ENCODE measurements at regions not wholly inside any gene's neighbourhood (a gene's known extent, or its start where the extent isn't known, plus 50 kb on each side); places are given as distances from the start of the nearest gene placed in this dataset.

- no peak overlapping the region for H3K27ac Mint-ChIP-seq (ENCODE audit: low read depth, unreplicated experiment)
- intact Hi-C loops (cut with micrococcal nuclease), result no loop called here
- no peak overlapping the region for H3K4me3 Mint-ChIP-seq (ENCODE audit: unreplicated experiment)
- no peaks in the 10 kb centered on the region for H3K9me3 Mint-ChIP-seq (ENCODE audit: unreplicated experiment)
- CTCF ChIA-PET, result no interaction called here
- peaks cover 5% of the 10 kb centered on the region for H3K36me3 Mint-ChIP-seq (ENCODE audit: insufficient read depth, unreplicated experiment)
- no peak for TF ChIP-seq CTCF (IDR thresholded peaks at IDR 0.05; ENCODE audit: unreplicated experiment)
- BruUV-seq (replicated peaks), result no TSS peak
- H3K27me3 Mint-ChIP-seq (ENCODE audit: insufficient read depth, unreplicated experiment), result no peaks in the 10 kb centered on the region
- DNase-seq (ENCODE audit: unreplicated experiment), result no peak
- no peaks in the 10 kb centered on the region for H3K4me1 Mint-ChIP-seq (ENCODE audit: insufficient read depth, unreplicated experiment)
- POLR2A ChIA-PET, result no interaction called here
These were observed 96.2 kb upstream of the USP15 start for GRCh38 chr12:62164036-62164435.

- H3K4me3 Mint-ChIP-seq (ENCODE audit: unreplicated experiment), result no peak overlapping the region
- TF ChIP-seq CTCF (IDR thresholded peaks at IDR 0.05; ENCODE audit: unreplicated experiment), result no peak
- H3K27ac Mint-ChIP-seq (ENCODE audit: low read depth, unreplicated experiment), result no peak overlapping the region
- no peaks in the 10 kb centered on the region for H3K27me3 Mint-ChIP-seq (ENCODE audit: insufficient read depth, unreplicated experiment)
- ChIA-PET CTCF (interaction anchor here (0.6 to 1.5 kb wide), 3 partner anchors 12 to 1736 kb away, joined by 3 to 4 read pairs (median 3); no protein-coding TSS in a partner anchor), POLR2A (interaction anchor here (1.1 kb wide), 1 partner anchor 25 kb away, joined by 3 read pairs; no protein-coding TSS in a partner anchor)
- H3K36me3 Mint-ChIP-seq (ENCODE audit: insufficient read depth, unreplicated experiment), result peaks cover 5% of the 10 kb centered on the region
- intact Hi-C loops (cut with micrococcal nuclease), result no loop called here
- no peaks in the 10 kb centered on the region for H3K4me1 Mint-ChIP-seq (ENCODE audit: insufficient read depth, unreplicated experiment)
- H3K9me3 Mint-ChIP-seq (ENCODE audit: unreplicated experiment), result no peaks in the 10 kb centered on the region
- no peak for DNase-seq (ENCODE audit: unreplicated experiment)
- no TSS peak for BruUV-seq (replicated peaks)
These were observed 93.7 kb upstream of the USP15 start for GRCh38 chr12:62166525-62166924.

- Mint-ChIP-seq H3K9me3 (ENCODE audit: unreplicated experiment) (no peaks in the 10 kb centered on the region), H3K4me1 (ENCODE audit: insufficient read depth, unreplicated experiment) (no peaks in the 10 kb centered on the region), H3K4me3 (ENCODE audit: unreplicated experiment) (no peak overlapping the region), H3K36me3 (ENCODE audit: insufficient read depth, unreplicated experiment) (peaks cover 5% of the 10 kb centered on the region), H3K27me3 (ENCODE audit: insufficient read depth, unreplicated experiment) (no peaks in the 10 kb centered on the region), H3K27ac (ENCODE audit: low read depth, unreplicated experiment) (no peak overlapping the region)
- intact Hi-C loops (cut with micrococcal nuclease), result no loop called here
- CTCF ChIA-PET, result no interaction called here
- no peak for DNase-seq (ENCODE audit: unreplicated experiment)
- no peak for TF ChIP-seq CTCF (IDR thresholded peaks at IDR 0.05; ENCODE audit: unreplicated experiment)
- POLR2A ChIA-PET, result no interaction called here
- no TSS peak for BruUV-seq (replicated peaks)
These were observed 91.8 kb upstream of the USP15 start for GRCh38 chr12:62168411-62168810.

GRCh38 chr12:62170241-62170640, 90.0 kb upstream of the USP15 start:
- POLR2A ChIA-PET, result no interaction called here
- no peak overlapping the region for H3K27ac Mint-ChIP-seq (ENCODE audit: low read depth, unreplicated experiment)
- no peak overlapping the region for H3K4me3 Mint-ChIP-seq (ENCODE audit: unreplicated experiment)
- intact Hi-C loops (cut with micrococcal nuclease), result no loop called here
- CTCF ChIA-PET, result no interaction called here
- BruUV-seq (replicated peaks), result no TSS peak
- no peaks in the 10 kb centered on the region for H3K27me3 Mint-ChIP-seq (ENCODE audit: insufficient read depth, unreplicated experiment)
- no peak for TF ChIP-seq CTCF (IDR thresholded peaks at IDR 0.05; ENCODE audit: unreplicated experiment)
- no peaks in the 10 kb centered on the region for H3K4me1 Mint-ChIP-seq (ENCODE audit: insufficient read depth, unreplicated experiment)
- DNase-seq (ENCODE audit: unreplicated experiment), result no peak
- no peaks in the 10 kb centered on the region for H3K9me3 Mint-ChIP-seq (ENCODE audit: unreplicated experiment)
- peaks cover 2% of the 10 kb centered on the region for H3K36me3 Mint-ChIP-seq (ENCODE audit: insufficient read depth, unreplicated experiment)

Data from MCF 10A (cell line).